ENCODE measurements at regions not wholly inside any gene's neighbourhood (a gene's known extent, or its start where the extent isn't known, plus 50 kb on each side); places are given as distances from the start of the nearest gene placed in this dataset.

GRCh38 chr5:30663536-30663935, 530.0 kb upstream of the CDH6 start:
- Histone ChIP-seq H3K4me3 (replicated peaks in 1 of 3; ENCODE audit: insufficient read depth in 1 of 3, low read depth in 1 of 3, low read length in 3 of 3) (no peak overlapping the region), H3K9ac (replicated peaks; ENCODE audit: extremely low read depth, insufficient read depth, low read length) (no peak overlapping the region), H3K4me2 (ENCODE audit: insufficient read depth, low read length) (no peak overlapping the region), H3K4me1 (ENCODE audit: control insufficient read depth, extremely low read depth, insufficient read depth, low read length) (no peaks in the 10 kb centered on the region), H3K9me1 (replicated peaks; ENCODE audit: control insufficient read depth, extremely low read depth, insufficient read depth, low read length) (no peaks in the 10 kb centered on the region), H3K79me2 (ENCODE audit: control insufficient read depth, insufficient read depth, low read length) (no peaks in the 10 kb centered on the region), H3K27me3 (ENCODE audit: control insufficient read depth in 2 of 2, insufficient read depth in 2 of 2, low read length in 2 of 2) (no peaks in the 10 kb centered on the region), H3K9me3 (replicated peaks; ENCODE audit: control insufficient read depth, insufficient read depth, low read length) (peaks cover 2% of the 10 kb centered on the region), H2AFZ (ENCODE audit: low read depth, low read length) (no peak overlapping the region), H4K20me1 (replicated peaks; ENCODE audit: control insufficient read depth, extremely low read depth, insufficient read depth, low read length) (no peaks in the 10 kb centered on the region), H3K36me3 (ENCODE audit: control insufficient read depth in 2 of 2, extremely low read depth in 1 of 2, insufficient read depth in 2 of 2, low read length in 2 of 2) (no peaks in the 10 kb centered on the region), H3K27ac (ENCODE audit: insufficient read depth, low read depth, low read length) (no peak overlapping the region)
- dilution Hi-C loops (cut with MboI; ENCODE audit: extremely low pct_ligation_motif_present, low sequenced_read_pairs), result no loop called here
- BruUV-seq (replicated peaks), result no TSS peak
- intact Hi-C loops (cut with micrococcal nuclease), result no loop called here
- no peak for DNase-seq (ENCODE audit: low read depth, low spot score)
- FAIRE-seq, result no peak
- CTCF ChIA-PET, result no interaction called here
- POLR2A ChIA-PET, result no interaction called here
- TF ChIP-seq POLR2A (IDR thresholded peaks at IDR 0.05; ENCODE audit: low read depth, low read length) (no peak), POLR2AphosphoS5 (IDR thresholded peaks at IDR 0.05; ENCODE audit: insufficient read depth, low read depth, low read length) (no peak), EZH2 (IDR thresholded peaks at IDR 0.05; ENCODE audit: borderline replicate concordance, low read depth, low read length, severe bottlenecking) (no peak), FOS (IDR thresholded peaks at IDR 0.05; ENCODE audit: borderline replicate concordance, insufficient read depth, low read length) (no peak), GATA2 (IDR thresholded peaks at IDR 0.05; ENCODE audit: insufficient read depth, insufficient read length, low read depth, low read length) (no peak), JUN (IDR thresholded peaks at IDR 0.05; ENCODE audit: borderline replicate concordance, insufficient read depth, insufficient read length, low read depth) (no peak), MAX (IDR thresholded peaks at IDR 0.05; ENCODE audit: insufficient read depth, insufficient read length) (no peak), MYC (IDR thresholded peaks at IDR 0.05; ENCODE audit: low read depth, low read length) (no peak), CTCF (IDR thresholded peaks at IDR 0.05; ENCODE audit: extremely low read depth in 1 of 2, insufficient read depth in 1 of 2, low read depth in 1 of 2, low read length in 2 of 2) (no peak)

Measured in endothelial cell of umbilical vein (primary cell).